Glutamatergic neuron (in vitro differentiated cells): ENCODE measurements at regions not wholly inside any gene's neighbourhood (a gene's known extent, or its start where the extent isn't known, plus 50 kb on each side); places are given as distances from the start of the nearest gene placed in this dataset.

ENCODE experiments used
- DNase-seq: peaks from one replicate; pipeline ENCODE4 v3.0.0; 2022
- H3K27ac Mint-ChIP-seq: one replicate; pipeline ENCODE4 v1.8.0; 2020; ENCODE audit warnings: mild to moderate bottlenecking, mixed read lengths, inconsistent platforms; ENCODE audit not compliant: unreplicated experiment
- H3K27me3 Mint-ChIP-seq: one replicate; pipeline ENCODE4 v1.8.0; 2020; ENCODE audit warnings: mild to moderate bottlenecking, moderate library complexity, mixed read lengths, inconsistent platforms; ENCODE audit not compliant: unreplicated experiment
- H3K36me3 Mint-ChIP-seq: one replicate; pipeline ENCODE4 v1.8.0; 2020; ENCODE audit warnings: mild to moderate bottlenecking, mixed read lengths, inconsistent platforms; ENCODE audit not compliant: unreplicated experiment
- H3K4me1 Mint-ChIP-seq: one replicate; pipeline ENCODE4 v1.8.0; 2020; ENCODE audit warnings: mild to moderate bottlenecking, low read depth, mixed read lengths, inconsistent platforms; ENCODE audit not compliant: unreplicated experiment
- H3K4me3 Mint-ChIP-seq: one replicate; pipeline ENCODE4 v1.8.0; 2020; ENCODE audit warnings: mild to moderate bottlenecking, mixed read lengths, inconsistent platforms; ENCODE audit not compliant: unreplicated experiment
- H3K9me3 Mint-ChIP-seq: one replicate; pipeline ENCODE4 v1.8.0; 2020; ENCODE audit warnings: mild to moderate bottlenecking, moderate library complexity, mixed read lengths, inconsistent platforms; ENCODE audit not compliant: unreplicated experiment
- CTCF ChIP-seq: fragments of 200-600 bp; sonication (generic); IDR thresholded peaks from one replicate; pipeline ENCODE4 v1.5.0; 2021; ENCODE audit not compliant: partially characterized antibody, unreplicated experiment

- Mint-ChIP-seq H3K36me3 (no peaks in the 10 kb centered on the region), H3K4me1 (no peaks in the 10 kb centered on the region), H3K27me3 (no peaks in the 10 kb centered on the region), H3K4me3 (no peak overlapping the region), H3K27ac (no peak overlapping the region), H3K9me3 (no peaks in the 10 kb centered on the region)
- DNase-seq: no peak
- TF ChIP-seq CTCF: no peak
Observed at GRCh38 chr18:22539051-22539765, 121.5 kb upstream of the CTAGE1 start.

GRCh38 chr18:22541232-22541631, 123.5 kb upstream of the CTAGE1 start:
- no peak for TF ChIP-seq CTCF
- Mint-ChIP-seq H3K36me3 (no peaks in the 10 kb centered on the region), H3K4me1 (peaks cover 2% of the 10 kb centered on the region), H3K4me3 (no peak overlapping the region), H3K9me3 (no peaks in the 10 kb centered on the region), H3K27me3 (no peaks in the 10 kb centered on the region), H3K27ac (no peak overlapping the region)
- no peak for DNase-seq

GRCh38 chr18:22542406-22542835, 124.7 kb upstream of the CTAGE1 start:
- no peak for TF ChIP-seq CTCF
- no peaks in the 10 kb centered on the region for H3K36me3 Mint-ChIP-seq
- H3K27me3 Mint-ChIP-seq: no peaks in the 10 kb centered on the region
- H3K4me3 Mint-ChIP-seq: no peak overlapping the region
- H3K27ac Mint-ChIP-seq: no peak overlapping the region
- no peak for DNase-seq
- H3K4me1 Mint-ChIP-seq: peaks cover 2% of the 10 kb centered on the region
- no peaks in the 10 kb centered on the region for H3K9me3 Mint-ChIP-seq

GRCh38 chr18:22543769-22544168, 126.1 kb upstream of the CTAGE1 start:
- TF ChIP-seq CTCF: no peak
- Mint-ChIP-seq H3K27ac (no peak overlapping the region), H3K4me1 (peaks cover 7% of the 10 kb centered on the region), H3K27me3 (no peaks in the 10 kb centered on the region), H3K4me3 (no peak overlapping the region), H3K9me3 (no peaks in the 10 kb centered on the region), H3K36me3 (no peaks in the 10 kb centered on the region)
- DNase-seq: no peak

- H3K36me3 Mint-ChIP-seq: no peaks in the 10 kb centered on the region
- peaks cover 7% of the 10 kb centered on the region for H3K4me1 Mint-ChIP-seq
- no peak for DNase-seq
- no peaks in the 10 kb centered on the region for H3K9me3 Mint-ChIP-seq
- no peak overlapping the region for H3K27ac Mint-ChIP-seq
- H3K27me3 Mint-ChIP-seq: no peaks in the 10 kb centered on the region
- H3K4me3 Mint-ChIP-seq: no peak overlapping the region
- TF ChIP-seq CTCF: no peak
Observed at GRCh38 chr18:22544626-22545025, 126.9 kb upstream of the CTAGE1 start.
